PC-9 (cell line): ENCODE measurements at regions not wholly inside any gene's neighbourhood (a gene's known extent, or its start where the extent isn't known, plus 50 kb on each side); places are given as distances from the start of the nearest gene placed in this dataset.

Experiments
- BruUV-seq: library from RNA; stranded (reverse); fragments of 400-500 nt; replicated peaks from 2 replicates; lab custom pipeline; 2021; lab: Mats Ljungman, UMichigan
- CTCF ChIA-PET: fragments of 300-600 bp; sonication (Branson Sonifier 250); formaldehyde crosslinking; loops from one replicate; lab custom pipeline; 2022; ENCODE audit warnings: antibody characterized with exemption; lab: Charles Lee
- POLR2A ChIA-PET: fragments of 300-600 bp; sonication (Branson Sonifier 250); formaldehyde crosslinking; loops from one replicate; lab custom pipeline; 2022; ENCODE audit warnings: antibody characterized with exemption; ENCODE audit not compliant: unreplicated experiment; lab: Charles Lee
- DNase-seq, 2 experiments: peaks; one replicate each; pipeline versions ENCODE4 v3.0.0 to v3.0.0-alpha.2; 2015 to 2022; ENCODE audit warnings: mixed read lengths in 1 of 2
- H2AFZ ChIP-seq: fragments of 200-600 bp; sonication (generic); 2 replicates; pipeline ENCODE4 v1.8.1; 2017; ENCODE audit warnings: antibody characterized with exemption
- H3F3A ChIP-seq: fragments of 200-600 bp; sonication (generic); 2 replicates; pipeline ENCODE4 v1.8.1; 2017; ENCODE audit warnings: antibody characterized with exemption, mild to moderate bottlenecking, low read depth; ENCODE audit not compliant: insufficient read depth
- H3K27ac ChIP-seq: fragments of 200-600 bp; sonication (generic); 2 replicates; pipeline ENCODE4 v1.6.1; 2016; ENCODE audit warnings: mixed run types
- H3K27me3 ChIP-seq: fragments of 200-600 bp; sonication (generic); 2 replicates; pipeline ENCODE4 v1.6.1; 2016; ENCODE audit warnings: low read depth, mixed run types; ENCODE audit not compliant: insufficient read depth
- H3K36me3 ChIP-seq: fragments of 200-600 bp; sonication (generic); 2 replicates; pipeline ENCODE4 v1.6.1; 2016; ENCODE audit warnings: low read depth, mixed run types
- H3K4me1 ChIP-seq: fragments of 200-600 bp; sonication (generic); replicated peaks from 2 replicates; pipeline ENCODE4 v1.6.1; 2016; ENCODE audit warnings: mixed run types; ENCODE audit not compliant: insufficient read depth
- H3K4me2 ChIP-seq: fragments of 200-600 bp; sonication (generic); 2 replicates; pipeline ENCODE4 v1.6.1; 2017; ENCODE audit warnings: mixed run types
- H3K4me3 ChIP-seq: fragments of 200-600 bp; sonication (generic); 2 replicates; pipeline ENCODE4 v1.6.1; 2016; ENCODE audit warnings: mixed run types
- H3K79me2 ChIP-seq: fragments of 200-600 bp; sonication (generic); 2 replicates; pipeline ENCODE4 v1.6.1; 2017; ENCODE audit warnings: low read depth, mixed run types
- H3K9me2 ChIP-seq: fragments of 200-600 bp; sonication (generic); 2 replicates; pipeline ENCODE4 v1.8.1; 2017; ENCODE audit warnings: mild to moderate bottlenecking; ENCODE audit not compliant: insufficient read depth
- H3K9me3 ChIP-seq: fragments of 200-600 bp; sonication (generic); 2 replicates; pipeline ENCODE4 v1.8.1; 2016; ENCODE audit warnings: low read depth; ENCODE audit not compliant: insufficient read depth
- H4K20me1 ChIP-seq: fragments of 200-600 bp; sonication (generic); 2 replicates; pipeline ENCODE4 v1.8.1; 2017; ENCODE audit not compliant: insufficient read depth
- CTCF ChIP-seq: fragments of 200-600 bp; sonication (generic); conservative IDR thresholded peaks from 2 replicates; pipeline ENCODE4 v1.6.1; 2017; ENCODE audit warnings: mixed run types, antibody characterized with exemption, mild to moderate bottlenecking, moderate library complexity
- EZH2 ChIP-seq: fragments of 200-600 bp; sonication (generic); IDR thresholded peaks from 2 replicates; pipeline ENCODE4 v1.8.0; 2017; ENCODE audit warnings: antibody characterized with exemption, low read depth
- intact Hi-C: fragments of 100-400 bp; cut with micrococcal nuclease; formaldehyde crosslinking; loops from one replicate; pipeline ENCODE4 v1.10.0; 2022; ENCODE audit not compliant: unreplicated experiment

GRCh38 chr2:106719222-106719621 is 166.7 kb downstream of the ST6GAL2 start:
- Histone ChIP-seq H3K4me1 (no peaks in the 10 kb centered on the region), H3K9me2 (no peaks in the 10 kb centered on the region), H3K79me2 (no peaks in the 10 kb centered on the region), H3K9me3 (no peaks in the 10 kb centered on the region), H3K4me2 (no peak overlapping the region), H3K4me3 (no peak overlapping the region), H3K27ac (no peak overlapping the region), H4K20me1 (no peaks in the 10 kb centered on the region), H3F3A (no peaks in the 10 kb centered on the region), H2AFZ (no peak overlapping the region), H3K36me3 (no peaks in the 10 kb centered on the region), H3K27me3 (no peaks in the 10 kb centered on the region)
- TF ChIP-seq EZH2 (no peak), CTCF (no peak)
- BruUV-seq: no TSS peak
- POLR2A ChIA-PET: no interaction called here
- no peak for DNase-seq
- intact Hi-C loops: no loop called here
- CTCF ChIA-PET: no interaction called here

DNA sequence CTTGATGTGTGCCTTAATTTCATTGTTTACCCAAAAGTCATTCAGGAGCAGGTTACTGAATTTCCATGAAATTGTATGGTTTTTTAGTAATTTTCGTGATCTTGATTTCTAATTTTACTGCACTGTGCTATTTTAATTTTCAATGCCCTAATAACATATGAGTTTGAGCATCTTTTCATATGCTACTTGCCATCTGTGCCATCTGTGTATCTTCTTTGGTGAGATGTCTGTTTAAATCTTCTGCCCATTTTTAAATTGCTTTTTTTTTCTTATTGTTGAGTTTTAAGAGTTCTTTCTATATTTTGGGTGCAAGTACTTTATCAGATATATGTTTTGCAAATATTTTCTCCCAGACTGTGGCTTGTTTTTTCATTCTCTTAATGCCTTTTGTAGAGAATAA is 165.9 kb downstream of the ST6GAL2 start:
- H3K4me3 ChIP-seq: no peak overlapping the region

DNA sequence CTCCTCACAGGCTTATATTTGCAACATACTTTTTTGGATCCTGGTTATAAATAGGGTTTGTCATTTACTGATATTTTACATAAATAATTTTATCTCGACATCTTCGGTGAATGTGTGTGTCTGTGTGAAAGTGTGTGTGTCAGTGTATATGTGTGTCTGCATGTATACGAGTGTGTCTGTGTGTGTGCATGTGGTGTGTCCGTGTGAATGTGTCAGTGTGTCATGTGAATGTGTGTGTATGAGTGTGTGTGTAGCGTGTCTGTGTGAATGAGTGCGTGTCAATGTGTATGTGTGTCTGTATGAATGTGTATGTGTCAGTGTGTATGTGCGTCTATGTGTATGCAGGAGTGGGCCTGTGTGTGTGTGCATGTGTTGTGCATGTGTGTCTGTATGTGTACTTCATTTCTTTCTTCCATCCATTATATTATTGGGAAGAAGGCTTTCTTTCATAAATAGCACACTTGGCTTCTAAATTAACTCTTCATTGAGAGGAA is 161.6 kb downstream of the ST6GAL2 start:
- no peak overlapping the region for H3K4me2 ChIP-seq
- H2AFZ ChIP-seq: no peak overlapping the region
- no peak for DNase-seq
- CTCF ChIA-PET: no interaction called here
- no peaks in the 10 kb centered on the region for H3K4me1 ChIP-seq
- intact Hi-C loops: no loop called here
- no peak overlapping the region for H3K4me3 ChIP-seq
- BruUV-seq: no TSS peak
- TF ChIP-seq CTCF: no peak
- TF ChIP-seq EZH2: no peak
- no peaks in the 10 kb centered on the region for H3F3A ChIP-seq
- no peaks in the 10 kb centered on the region for H3K36me3 ChIP-seq
- POLR2A ChIA-PET: no interaction called here
- H3K27ac ChIP-seq: no peak overlapping the region
- H3K9me3 ChIP-seq: no peaks in the 10 kb centered on the region
- no peaks in the 10 kb centered on the region for H3K9me2 ChIP-seq
- no peaks in the 10 kb centered on the region for H4K20me1 ChIP-seq
- peaks cover 16% of the 10 kb centered on the region for H3K27me3 ChIP-seq
- no peaks in the 10 kb centered on the region for H3K79me2 ChIP-seq

More for the DNA sequence above, 165.9 kb downstream of the ST6GAL2 start:
- CTCF ChIA-PET: no interaction called here
- H2AFZ ChIP-seq: no peak overlapping the region
- H3F3A ChIP-seq: no peaks in the 10 kb centered on the region
- no peaks in the 10 kb centered on the region for H3K36me3 ChIP-seq
- H4K20me1 ChIP-seq: no peaks in the 10 kb centered on the region
- no peaks in the 10 kb centered on the region for H3K9me2 ChIP-seq
- no peaks in the 10 kb centered on the region for H3K9me3 ChIP-seq
- BruUV-seq: no TSS peak
- POLR2A ChIA-PET: no interaction called here
- no peak for TF ChIP-seq CTCF
- no peak for TF ChIP-seq EZH2
- H3K27ac ChIP-seq: no peak overlapping the region
- no peak for DNase-seq
- H3K27me3 ChIP-seq: no peaks in the 10 kb centered on the region
- H3K79me2 ChIP-seq: no peaks in the 10 kb centered on the region
- intact Hi-C loops: no loop called here
- H3K4me1 ChIP-seq: no peaks in the 10 kb centered on the region
- no peak overlapping the region for H3K4me2 ChIP-seq
